Thoracic aorta (tissue), 2 donors: ENCODE measurements at regions not wholly inside any gene's neighbourhood (a gene's known extent, or its start where the extent isn't known, plus 50 kb on each side); places are given as distances from the start of the nearest gene placed in this dataset.

Experiments
- ATAC-seq: fragments of 150-250 bp; one replicate; pipeline ENCODE4 v1.8.0; 2017; ENCODE audit warnings: low read depth; ENCODE audit not compliant: insufficient number of reproducible peaks, low FRiP score
- DNase-seq: peaks from one replicate; pipeline ENCODE4 v3.0.0-alpha.2; 2020; ENCODE audit warnings: low spot score
- H3K27ac ChIP-seq, 2 donors: fragments of 200-600 bp; sonication (generic); 1 replicate in 1 of 2; 2 replicates in 1 of 2; pipeline ENCODE4 v1.5.1; 2016; ENCODE audit warnings: mild to moderate bottlenecking in 2 of 2, moderate library complexity in 2 of 2
- H3K27me3 ChIP-seq: fragments of 200-600 bp; sonication (generic); replicated peaks from 2 replicates; pipeline ENCODE4 v1.6.0; 2016; ENCODE audit warnings: mild to moderate bottlenecking; ENCODE audit not compliant: insufficient read depth
- H3K36me3 ChIP-seq: fragments of 200-600 bp; sonication (generic); one replicate; pipeline ENCODE4 v1.5.1; 2016
- H3K4me1 ChIP-seq, 2 donors: fragments of 200-600 bp; sonication (generic); 1 replicate in 1 of 2; 2 replicates in 1 of 2; pipeline versions ENCODE4 v1.5.1 to v1.6.0; 2016; ENCODE audit warnings: low read depth in 2 of 2, mild to moderate bottlenecking in 1 of 2; ENCODE audit not compliant: control insufficient read depth in 1 of 2
- H3K4me3 ChIP-seq: fragments of 200-600 bp; sonication (generic); 2 replicates; pipeline ENCODE4 v1.5.1; 2016; ENCODE audit warnings: mild to moderate bottlenecking
- H3K9me3 ChIP-seq: fragments of 200-600 bp; sonication (generic); 2 replicates; pipeline ENCODE4 v1.5.1; 2016
- TF ChIP-seq, protein P1 (sequence below): fragments of 200-600 bp; sonication (generic); IDR thresholded peaks from one replicate; pipeline ENCODE4 v1.5.1; 2019; ENCODE audit warnings: antibody characterized with exemption

DNA sequence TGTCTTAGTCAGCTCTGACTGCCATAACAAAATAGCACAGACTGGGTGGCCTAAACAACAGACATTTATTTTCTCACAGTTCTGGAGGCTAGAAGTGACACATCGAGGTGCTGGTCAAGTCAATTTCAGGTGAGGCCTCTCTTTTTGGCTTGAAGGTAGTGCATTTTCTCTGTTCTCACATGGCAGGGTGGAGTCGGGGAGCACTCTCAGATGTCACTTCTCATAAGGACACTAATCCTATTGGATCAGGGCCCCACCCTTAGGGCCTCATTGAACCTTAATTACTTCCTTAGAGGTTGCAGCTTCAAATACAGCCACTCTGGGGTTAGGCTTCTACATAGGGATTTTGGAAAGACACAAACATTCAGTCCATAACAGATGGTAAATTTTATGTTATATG, 161.6 kb downstream of the PFKFB3 start:
- Histone ChIP-seq H3K36me3 (no peaks in the 10 kb centered on the region), H3K9me3 (no peaks in the 10 kb centered on the region), H3K4me3 (no peak overlapping the region), H3K27me3 (no peaks in the 10 kb centered on the region), H3K4me1 (peaks cover 10 to 37% of the 10 kb centered on the region in 2 donors), H3K27ac (no peak overlapping the region)
- ATAC-seq (no peak), DNase-seq (no peak)
- TF ChIP-seq, protein P1, sequence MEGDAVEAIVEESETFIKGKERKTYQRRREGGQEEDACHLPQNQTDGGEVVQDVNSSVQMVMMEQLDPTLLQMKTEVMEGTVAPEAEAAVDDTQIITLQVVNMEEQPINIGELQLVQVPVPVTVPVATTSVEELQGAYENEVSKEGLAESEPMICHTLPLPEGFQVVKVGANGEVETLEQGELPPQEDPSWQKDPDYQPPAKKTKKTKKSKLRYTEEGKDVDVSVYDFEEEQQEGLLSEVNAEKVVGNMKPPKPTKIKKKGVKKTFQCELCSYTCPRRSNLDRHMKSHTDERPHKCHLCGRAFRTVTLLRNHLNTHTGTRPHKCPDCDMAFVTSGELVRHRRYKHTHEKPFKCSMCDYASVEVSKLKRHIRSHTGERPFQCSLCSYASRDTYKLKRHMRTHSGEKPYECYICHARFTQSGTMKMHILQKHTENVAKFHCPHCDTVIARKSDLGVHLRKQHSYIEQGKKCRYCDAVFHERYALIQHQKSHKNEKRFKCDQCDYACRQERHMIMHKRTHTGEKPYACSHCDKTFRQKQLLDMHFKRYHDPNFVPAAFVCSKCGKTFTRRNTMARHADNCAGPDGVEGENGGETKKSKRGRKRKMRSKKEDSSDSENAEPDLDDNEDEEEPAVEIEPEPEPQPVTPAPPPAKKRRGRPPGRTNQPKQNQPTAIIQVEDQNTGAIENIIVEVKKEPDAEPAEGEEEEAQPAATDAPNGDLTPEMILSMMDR, result no peak

DNA sequence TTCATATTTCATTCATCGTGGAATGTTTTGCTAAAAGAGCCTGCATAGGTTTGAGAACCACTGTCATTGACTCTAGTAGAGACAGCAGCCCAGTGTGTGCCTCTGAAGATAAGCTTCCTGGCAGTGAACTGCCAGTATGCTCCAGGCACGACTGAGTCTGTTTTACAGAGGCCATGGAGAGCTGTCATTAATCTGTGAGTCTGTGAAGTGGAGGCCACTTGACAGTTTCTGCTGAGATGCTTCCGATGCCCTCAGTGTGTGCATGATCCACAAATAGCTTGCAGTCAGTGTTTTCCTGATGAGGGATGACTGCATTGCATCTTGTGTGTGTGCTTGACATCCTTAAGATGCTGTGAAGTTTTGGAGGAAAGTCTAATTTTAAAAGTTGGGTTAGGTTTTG, 162.2 kb downstream of the PFKFB3 start:
- H3K4me3 ChIP-seq, result no peak overlapping the region

DNA sequence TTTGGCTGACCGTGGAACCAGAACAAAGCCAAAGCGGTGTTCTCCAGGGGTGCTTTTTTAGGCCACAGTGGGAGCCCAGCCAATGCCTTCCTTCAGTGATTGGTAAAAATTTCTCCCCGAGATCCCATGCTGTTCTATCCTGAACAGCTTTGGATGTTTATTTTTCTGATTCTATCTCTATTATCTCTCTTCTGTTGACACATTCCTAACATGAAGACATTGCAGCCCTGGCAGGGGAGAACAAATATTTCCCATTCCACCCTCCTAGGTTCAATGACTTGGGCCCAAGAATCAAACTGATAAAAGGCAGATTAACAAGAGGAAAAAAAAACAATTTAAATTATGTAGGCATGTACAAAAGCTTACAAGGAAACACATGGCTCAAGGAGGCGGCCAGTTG, 162.7 kb downstream of the PFKFB3 start:
- ATAC-seq (no peak), DNase-seq (no peak)
- H3K36me3 ChIP-seq, result no peaks in the 10 kb centered on the region
- H3K9me3 ChIP-seq, result no peaks in the 10 kb centered on the region
- TF ChIP-seq, protein P1, result no peak
- H3K4me1 ChIP-seq, result peaks cover 10 to 38% of the 10 kb centered on the region in 2 donors
- peak overlapping the region; percentile 18 to 49 for H3K27ac ChIP-seq
- H3K27me3 ChIP-seq, result no peaks in the 10 kb centered on the region
- no peak overlapping the region for H3K4me3 ChIP-seq

More for the DNA sequence above, 162.2 kb downstream of the PFKFB3 start:
- Histone ChIP-seq H3K36me3 (no peaks in the 10 kb centered on the region), H3K27ac (peak overlapping the region; percentile 17 to 18), H3K27me3 (no peaks in the 10 kb centered on the region), H3K4me1 (peaks cover 10 to 38% of the 10 kb centered on the region in 2 donors), H3K9me3 (no peaks in the 10 kb centered on the region)
- DNase-seq, result no peak
- TF ChIP-seq, protein P1, result no peak
- no peak for ATAC-seq
